ENCODE measurements at regions not wholly inside any gene's neighbourhood (a gene's known extent, or its start where the extent isn't known, plus 50 kb on each side); places are given as distances from the start of the nearest gene placed in this dataset.

GRCh38 chr7:130958846-130959245 lies 224.8 kb upstream of the KLF14 start:
- Histone ChIP-seq H3K36me3 (ENCODE audit: control insufficient read depth, insufficient read depth, low read length) (peaks cover 4% of the 10 kb centered on the region), H3K27ac (ENCODE audit: insufficient read depth, low read length, poor library complexity, severe bottlenecking) (peak overlapping the region; percentile 91), H3K9me3 (ENCODE audit: control insufficient read depth, low read length) (no peaks in the 10 kb centered on the region), H3K27me3 (replicated peaks; ENCODE audit: control insufficient read depth, insufficient read depth, low read length, poor library complexity, severe bottlenecking) (no peaks in the 10 kb centered on the region), H3K4me3 (ENCODE audit: insufficient read depth, low read depth, low read length, poor library complexity, severe bottlenecking) (peak overlapping the region; percentile 55), H3K4me1 (ENCODE audit: control insufficient read depth, insufficient read depth, low read length, poor library complexity, severe bottlenecking) (peaks cover 54% of the 10 kb centered on the region)
- no peak for DNase-seq

DNA sequence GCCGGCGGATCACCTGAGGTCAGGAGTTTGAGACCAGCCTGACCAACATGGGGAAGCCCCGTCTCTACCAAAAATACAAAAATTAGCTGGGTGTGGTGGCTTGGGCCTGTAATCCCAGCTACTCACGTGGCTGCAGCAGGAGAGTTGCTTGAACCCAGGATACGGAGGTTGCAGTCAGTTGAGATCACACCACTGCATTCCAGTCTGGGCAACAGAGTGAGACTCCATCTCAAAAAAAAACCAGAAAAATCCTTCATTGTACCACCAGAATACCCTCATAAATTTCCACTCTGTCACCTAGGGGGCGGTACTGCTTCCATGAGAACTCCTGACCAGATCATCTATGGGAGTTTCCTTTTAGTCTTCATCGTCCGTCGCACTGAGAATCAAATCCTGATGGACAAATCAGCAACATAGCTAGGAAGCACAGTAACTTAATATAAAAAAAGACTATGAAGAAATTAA lies 225.8 kb upstream of the KLF14 start:
- H3K27me3 ChIP-seq (replicated peaks; ENCODE audit: control insufficient read depth, insufficient read depth, low read length, poor library complexity, severe bottlenecking) = no peaks in the 10 kb centered on the region
- peak in 1 of 3 donors; percentile 34 for DNase-seq
- peaks cover 47% of the 10 kb centered on the region for H3K4me1 ChIP-seq (ENCODE audit: control insufficient read depth, insufficient read depth, low read length, poor library complexity, severe bottlenecking)
- H3K36me3 ChIP-seq (ENCODE audit: control insufficient read depth, insufficient read depth, low read length) = peaks cover 13% of the 10 kb centered on the region
- peak overlapping the region; percentile 91 for H3K27ac ChIP-seq (ENCODE audit: insufficient read depth, low read length, poor library complexity, severe bottlenecking)
- H3K4me3 ChIP-seq (ENCODE audit: insufficient read depth, low read depth, low read length, poor library complexity, severe bottlenecking) = peak overlapping the region; percentile 55
- no peaks in the 10 kb centered on the region for H3K9me3 ChIP-seq (ENCODE audit: control insufficient read depth, low read length)

DNA sequence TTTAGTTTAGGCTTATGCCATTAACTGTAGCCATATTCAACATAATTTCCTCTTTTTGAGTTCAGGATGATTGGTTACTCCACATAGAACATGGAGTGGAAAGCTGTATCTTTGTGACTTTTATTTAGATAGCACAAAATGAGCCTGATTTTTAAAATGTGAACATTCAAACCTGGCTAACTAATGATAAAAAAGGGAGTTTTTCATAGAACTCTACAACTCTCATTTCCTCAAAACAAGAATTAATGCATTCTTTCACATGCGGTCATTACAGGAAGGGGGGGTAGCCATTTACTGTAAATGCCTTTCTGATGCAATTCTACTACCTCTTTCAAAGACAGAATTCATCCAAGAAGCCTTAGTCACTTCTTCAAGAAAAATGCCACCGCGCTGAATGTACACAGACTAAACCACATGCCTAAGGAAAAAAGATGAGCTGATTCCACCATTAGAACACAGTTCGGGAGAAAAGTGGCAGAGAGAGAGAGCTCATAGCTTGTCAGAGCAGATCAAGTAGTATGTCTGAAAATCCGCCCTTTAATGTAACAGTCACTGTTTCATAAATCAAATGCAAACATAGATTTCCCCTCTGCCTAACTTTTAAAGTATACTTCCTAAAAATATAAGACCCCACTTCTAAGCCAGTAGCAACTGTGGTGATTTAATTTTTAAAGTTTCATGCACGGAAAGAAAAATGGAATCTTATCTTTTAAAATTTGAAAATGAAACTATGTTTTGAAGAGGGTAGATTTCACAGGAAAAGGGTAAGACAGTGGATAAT lies 226.4 kb upstream of the KLF14 start:
- H3K9me3 ChIP-seq (ENCODE audit: control insufficient read depth, low read length) = no peaks in the 10 kb centered on the region
- peaks cover 14% of the 10 kb centered on the region for H3K36me3 ChIP-seq (ENCODE audit: control insufficient read depth, insufficient read depth, low read length)
- H3K4me3 ChIP-seq (ENCODE audit: insufficient read depth, low read depth, low read length, poor library complexity, severe bottlenecking) = peak overlapping the region; percentile 55
- H3K4me1 ChIP-seq (ENCODE audit: control insufficient read depth, insufficient read depth, low read length, poor library complexity, severe bottlenecking) = peaks cover 40% of the 10 kb centered on the region
- DNase-seq = no peak
- no peaks in the 10 kb centered on the region for H3K27me3 ChIP-seq (replicated peaks; ENCODE audit: control insufficient read depth, insufficient read depth, low read length, poor library complexity, severe bottlenecking)
- H3K27ac ChIP-seq (ENCODE audit: insufficient read depth, low read length, poor library complexity, severe bottlenecking) = peak overlapping the region; percentile 91

- no peaks in the 10 kb centered on the region for H3K9me3 ChIP-seq (ENCODE audit: control insufficient read depth, low read length)
- peak; percentile 72 to 77 (median 73) for DNase-seq
- peaks cover 14% of the 10 kb centered on the region for H3K36me3 ChIP-seq (ENCODE audit: control insufficient read depth, insufficient read depth, low read length)
- H3K4me1 ChIP-seq (ENCODE audit: control insufficient read depth, insufficient read depth, low read length, poor library complexity, severe bottlenecking) = peaks cover 33% of the 10 kb centered on the region
- H3K4me3 ChIP-seq (ENCODE audit: insufficient read depth, low read depth, low read length, poor library complexity, severe bottlenecking) = peak overlapping the region; percentile 55
- peak overlapping the region; percentile 91 for H3K27ac ChIP-seq (ENCODE audit: insufficient read depth, low read length, poor library complexity, severe bottlenecking)
- H3K27me3 ChIP-seq (replicated peaks; ENCODE audit: control insufficient read depth, insufficient read depth, low read length, poor library complexity, severe bottlenecking) = no peaks in the 10 kb centered on the region
These were observed 227.2 kb upstream of the KLF14 start for GRCh38 chr7:130961128-130961601.

DNA sequence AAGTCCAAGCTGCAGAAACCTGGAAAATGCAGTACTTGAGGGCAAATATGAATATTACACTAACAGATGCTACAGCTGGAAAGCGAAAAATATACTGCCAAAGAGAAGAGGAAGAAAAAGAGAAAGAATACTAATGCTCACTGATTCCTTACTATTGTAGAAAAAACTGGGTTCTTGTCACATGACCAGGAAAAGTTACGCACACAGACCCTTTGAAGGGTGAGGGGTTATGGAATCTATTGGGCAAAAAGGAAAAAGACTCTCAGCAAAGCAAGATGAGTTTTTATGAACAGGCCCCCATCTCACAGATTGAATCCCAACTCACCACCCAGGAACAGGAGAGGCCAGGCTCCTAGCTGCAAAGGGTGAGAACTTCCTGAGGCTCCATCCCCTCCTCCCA lies 228.1 kb upstream of the KLF14 start:
- Histone ChIP-seq H3K4me1 (ENCODE audit: control insufficient read depth, insufficient read depth, low read length, poor library complexity, severe bottlenecking) (peaks cover 23% of the 10 kb centered on the region), H3K36me3 (ENCODE audit: control insufficient read depth, insufficient read depth, low read length) (peaks cover 24% of the 10 kb centered on the region), H3K27me3 (replicated peaks; ENCODE audit: control insufficient read depth, insufficient read depth, low read length, poor library complexity, severe bottlenecking) (no peaks in the 10 kb centered on the region), H3K9me3 (ENCODE audit: control insufficient read depth, low read length) (no peaks in the 10 kb centered on the region), H3K27ac (ENCODE audit: insufficient read depth, low read length, poor library complexity, severe bottlenecking) (peak overlapping the region; percentile 49), H3K4me3 (ENCODE audit: insufficient read depth, low read depth, low read length, poor library complexity, severe bottlenecking) (no peak overlapping the region)
- DNase-seq = no peak

DNA sequence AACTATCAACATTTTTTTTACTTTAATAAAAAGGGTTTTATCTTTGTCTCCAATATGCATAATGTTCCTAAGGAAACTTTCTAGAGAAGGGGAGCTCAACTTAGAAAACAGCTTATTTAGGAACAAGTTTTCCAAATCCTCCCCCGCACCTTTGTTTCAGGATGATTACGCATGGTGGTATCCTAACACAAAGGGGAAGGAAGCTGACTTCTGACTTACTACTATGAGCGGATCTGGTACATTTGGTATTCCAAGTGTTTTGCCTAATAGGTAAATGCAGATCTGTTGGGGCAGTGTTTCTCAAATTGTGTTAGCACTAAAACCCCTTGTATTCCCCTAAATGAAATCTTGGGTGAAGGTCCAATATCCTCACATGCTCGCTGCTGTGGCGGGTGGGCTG lies 229.3 kb upstream of the KLF14 start:
- Histone ChIP-seq H3K27me3 (replicated peaks; ENCODE audit: control insufficient read depth, insufficient read depth, low read length, poor library complexity, severe bottlenecking) (no peaks in the 10 kb centered on the region), H3K4me1 (ENCODE audit: control insufficient read depth, insufficient read depth, low read length, poor library complexity, severe bottlenecking) (peaks cover 17% of the 10 kb centered on the region), H3K27ac (ENCODE audit: insufficient read depth, low read length, poor library complexity, severe bottlenecking) (no peak overlapping the region), H3K4me3 (ENCODE audit: insufficient read depth, low read depth, low read length, poor library complexity, severe bottlenecking) (no peak overlapping the region), H3K9me3 (ENCODE audit: control insufficient read depth, low read length) (no peaks in the 10 kb centered on the region), H3K36me3 (ENCODE audit: control insufficient read depth, insufficient read depth, low read length) (peaks cover 28% of the 10 kb centered on the region)
- no peak for DNase-seq

GRCh38 chr7:130965515-130965914 lies 231.5 kb upstream of the KLF14 start:
- no peak overlapping the region for H3K27ac ChIP-seq (ENCODE audit: insufficient read depth, low read length, poor library complexity, severe bottlenecking)
- peaks cover 28% of the 10 kb centered on the region for H3K36me3 ChIP-seq (ENCODE audit: control insufficient read depth, insufficient read depth, low read length)
- DNase-seq = no peak
- no peak overlapping the region for H3K4me3 ChIP-seq (ENCODE audit: insufficient read depth, low read depth, low read length, poor library complexity, severe bottlenecking)
- H3K9me3 ChIP-seq (ENCODE audit: control insufficient read depth, low read length) = no peaks in the 10 kb centered on the region
- peaks cover 23% of the 10 kb centered on the region for H3K4me1 ChIP-seq (ENCODE audit: control insufficient read depth, insufficient read depth, low read length, poor library complexity, severe bottlenecking)
- H3K27me3 ChIP-seq (replicated peaks; ENCODE audit: control insufficient read depth, insufficient read depth, low read length, poor library complexity, severe bottlenecking) = no peaks in the 10 kb centered on the region

GRCh38 chr7:130966246-130967009 lies 232.4 kb upstream of the KLF14 start:
- Histone ChIP-seq H3K9me3 (ENCODE audit: control insufficient read depth, low read length) (no peaks in the 10 kb centered on the region), H3K4me3 (ENCODE audit: insufficient read depth, low read depth, low read length, poor library complexity, severe bottlenecking) (no peak overlapping the region), H3K4me1 (ENCODE audit: control insufficient read depth, insufficient read depth, low read length, poor library complexity, severe bottlenecking) (peaks cover 28% of the 10 kb centered on the region), H3K36me3 (ENCODE audit: control insufficient read depth, insufficient read depth, low read length) (peaks cover 28% of the 10 kb centered on the region), H3K27me3 (replicated peaks; ENCODE audit: control insufficient read depth, insufficient read depth, low read length, poor library complexity, severe bottlenecking) (no peaks in the 10 kb centered on the region), H3K27ac (ENCODE audit: insufficient read depth, low read length, poor library complexity, severe bottlenecking) (no peak overlapping the region)
- DNase-seq = no peak

DNA sequence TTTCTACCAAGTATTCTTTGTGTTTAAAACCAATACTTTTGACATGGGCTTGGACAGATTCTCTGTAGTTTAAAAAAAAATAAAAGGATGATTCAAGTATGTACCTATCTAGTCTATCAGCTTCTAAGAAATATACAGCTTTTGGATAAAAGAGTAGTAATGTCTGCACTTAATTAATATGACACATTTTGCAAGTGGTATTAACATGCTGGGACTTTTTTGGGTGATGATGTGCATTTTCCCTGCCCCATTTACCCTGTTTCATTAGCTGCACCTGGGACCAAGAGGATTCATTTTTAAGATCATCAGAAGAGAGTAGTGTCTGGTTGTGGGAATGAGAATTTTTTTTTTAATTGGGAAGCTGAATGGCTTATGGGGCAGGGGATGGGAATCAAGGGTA lies 236.2 kb upstream of the KLF14 start:
- H3K36me3 ChIP-seq (ENCODE audit: control insufficient read depth, insufficient read depth, low read length) = peaks cover 23% of the 10 kb centered on the region
- H3K27me3 ChIP-seq (replicated peaks; ENCODE audit: control insufficient read depth, insufficient read depth, low read length, poor library complexity, severe bottlenecking) = no peaks in the 10 kb centered on the region
- no peak overlapping the region for H3K4me3 ChIP-seq (ENCODE audit: insufficient read depth, low read depth, low read length, poor library complexity, severe bottlenecking)
- no peak for DNase-seq
- H3K9me3 ChIP-seq (ENCODE audit: control insufficient read depth, low read length) = no peaks in the 10 kb centered on the region
- no peak overlapping the region for H3K27ac ChIP-seq (ENCODE audit: insufficient read depth, low read length, poor library complexity, severe bottlenecking)
- H3K4me1 ChIP-seq (ENCODE audit: control insufficient read depth, insufficient read depth, low read length, poor library complexity, severe bottlenecking) = peaks cover 28% of the 10 kb centered on the region

GRCh38 chr7:130970696-130971095 lies 236.7 kb upstream of the KLF14 start:
- H3K4me1 ChIP-seq (ENCODE audit: control insufficient read depth, insufficient read depth, low read length, poor library complexity, severe bottlenecking) = peaks cover 30% of the 10 kb centered on the region
- no peak overlapping the region for H3K27ac ChIP-seq (ENCODE audit: insufficient read depth, low read length, poor library complexity, severe bottlenecking)
- H3K36me3 ChIP-seq (ENCODE audit: control insufficient read depth, insufficient read depth, low read length) = peaks cover 27% of the 10 kb centered on the region
- no peak for DNase-seq
- H3K27me3 ChIP-seq (replicated peaks; ENCODE audit: control insufficient read depth, insufficient read depth, low read length, poor library complexity, severe bottlenecking) = no peaks in the 10 kb centered on the region
- H3K9me3 ChIP-seq (ENCODE audit: control insufficient read depth, low read length) = no peaks in the 10 kb centered on the region
- H3K4me3 ChIP-seq (ENCODE audit: insufficient read depth, low read depth, low read length, poor library complexity, severe bottlenecking) = no peak overlapping the region
